Liver (tissue), 8 donors: ENCODE measurements at regions not wholly inside any gene's neighbourhood (a gene's known extent, or its start where the extent isn't known, plus 50 kb on each side); places are given as distances from the start of the nearest gene placed in this dataset.

ENCODE experiments used
- DNase-seq: peaks from one replicate; pipeline ENCODE4 v3.0.0-alpha.2; 2017; ENCODE audit warnings: low spot score
- H3K27ac ChIP-seq, 2 donors: one replicate each; pipeline ENCODE4 v1.7.0; 2013; ENCODE audit warnings: inconsistent platforms in 2 of 2, low read length in 2 of 2, control low read depth in 1 of 2, low read depth in 1 of 2, mild to moderate bottlenecking in 1 of 2
- H3K27me3 ChIP-seq, 4 donors: one replicate each; pipeline versions ENCODE4 v1.6.1 to v1.7.0; 2013; ENCODE audit warnings: low read length in 3 of 4, inconsistent platforms in 1 of 4, mild to moderate bottlenecking in 1 of 4, moderate library complexity in 1 of 4; ENCODE audit not compliant: control insufficient read depth in 4 of 4, insufficient read depth in 4 of 4
- H3K36me3 ChIP-seq, 4 donors: one replicate each; pipeline versions ENCODE4 v1.6.1 to v1.7.0; 2013; ENCODE audit warnings: low read length in 3 of 4, mild to moderate bottlenecking in 3 of 4, low read depth in 1 of 4, moderate library complexity in 1 of 4; ENCODE audit not compliant: control insufficient read depth in 4 of 4, insufficient read depth in 3 of 4
- H3K4me1 ChIP-seq, 4 donors: one replicate each; pipeline versions ENCODE4 v1.6.1 to v1.7.0; 2013; ENCODE audit warnings: low read length in 3 of 4, mild to moderate bottlenecking in 3 of 4, moderate library complexity in 1 of 4; ENCODE audit not compliant: control insufficient read depth in 4 of 4, insufficient read depth in 4 of 4
- H3K4me3 ChIP-seq, 3 donors: one replicate each; pipeline versions ENCODE4 v1.6.1 to v1.7.0; 2013; ENCODE audit warnings: low read length in 3 of 3, control low read depth in 1 of 3, low read depth in 1 of 3, mild to moderate bottlenecking in 1 of 3
- H3K9ac ChIP-seq, 2 donors: one replicate each; pipeline ENCODE4 v1.7.0; 2013; ENCODE audit warnings: low read length in 2 of 2, mild to moderate bottlenecking in 2 of 2, moderate library complexity in 2 of 2, control low read depth in 1 of 2, low read depth in 1 of 2
- H3K9me3 ChIP-seq, 4 donors: one replicate each; pipeline versions ENCODE4 v1.6.1 to v1.7.0; 2013; ENCODE audit warnings: low read length in 3 of 4; ENCODE audit not compliant: control insufficient read depth in 4 of 4
- EGR1 ChIP-seq, 2 donors: IDR thresholded peaks; 2 replicates each; pipeline ENCODE4 v1.6.1; 2016 to 2018; ENCODE audit warnings: antibody characterized with exemption in 2 of 2, low read depth in 2 of 2
- FOXA1 ChIP-seq: IDR thresholded peaks from 2 replicates; pipeline ENCODE4 v1.6.1; 2016; ENCODE audit warnings: antibody characterized with exemption
- FOXA2 ChIP-seq: IDR thresholded peaks from 2 replicates; pipeline ENCODE4 v1.6.1; 2016; ENCODE audit warnings: antibody characterized with exemption
- GABPA ChIP-seq, 2 donors: IDR thresholded peaks in 1 of 2; conservative IDR thresholded peaks in 1 of 2; 2 replicates each; pipeline ENCODE4 v1.6.1; 2016; ENCODE audit warnings: antibody characterized with exemption in 2 of 2, mild to moderate bottlenecking in 1 of 2, moderate library complexity in 1 of 2
- HNF4A ChIP-seq, 2 donors: conservative IDR thresholded peaks; 2 replicates each; pipeline ENCODE4 v1.6.1; 2016; ENCODE audit warnings: antibody characterized with exemption in 2 of 2, mild to moderate bottlenecking in 2 of 2
- JUND ChIP-seq, 2 donors: IDR thresholded peaks; 2 replicates each; pipeline ENCODE4 v1.6.1; 2016; ENCODE audit warnings: antibody characterized with exemption in 2 of 2
- RAD21 ChIP-seq, 2 donors: IDR thresholded peaks; 2 replicates each; pipeline ENCODE4 v1.6.1; 2016; ENCODE audit warnings: antibody characterized with exemption in 2 of 2, mild to moderate bottlenecking in 2 of 2
- REST ChIP-seq: IDR thresholded peaks from 2 replicates; pipeline ENCODE4 v1.6.1; 2016; ENCODE audit warnings: antibody characterized with exemption, mild to moderate bottlenecking
- RXRA ChIP-seq, 2 donors: IDR thresholded peaks; 2 replicates each; pipeline ENCODE4 v1.6.1; 2017 to 2018; ENCODE audit warnings: antibody characterized with exemption in 2 of 2, mild to moderate bottlenecking in 1 of 2
- SP1 ChIP-seq: IDR thresholded peaks from 2 replicates; pipeline ENCODE4 v1.6.1; 2018; ENCODE audit warnings: antibody characterized with exemption, mild to moderate bottlenecking
- TAF1 ChIP-seq: conservative IDR thresholded peaks from 2 replicates; pipeline ENCODE4 v1.6.1; 2016; ENCODE audit warnings: antibody characterized with exemption, mild to moderate bottlenecking
- YY1 ChIP-seq: IDR thresholded peaks from 2 replicates; pipeline ENCODE4 v1.6.1; 2016; ENCODE audit warnings: antibody characterized with exemption, mild to moderate bottlenecking
- WGBS: extraction: QIAGEN DNeasy Blood & Tissue Kit; methylation state at CpG from one replicate; pipeline ENCODE4 v1.1.7; 2013; 5-methylcytosine and 5-hydroxymethylcytosine counted together
- TF ChIP-seq, protein P1 (sequence below): fragments of 150-350 bp; IDR thresholded peaks from 2 replicates; pipeline ENCODE4 v1.5.1; 2017; ENCODE audit warnings: improper control_type of control experiment, low read depth, low read length; ENCODE audit not compliant: missing input control
- donor health status: healthy.
- donor health status: healthy.
- donor health status: healthy.
- donor health status: healthy.
- donor health status: healthy.

- TF ChIP-seq REST (no peak), EGR1 (IDR thresholded peaks at IDR 0.05; ENCODE audit: low read depth in 2 of 2) (no peak)
Measured at GRCh38 chr9:20001058-20001457, 212.2 kb upstream of the SLC24A2 start (continued).

GRCh38 chr9:19999491-20000057 lies 210.7 kb upstream of the SLC24A2 start:
- TF ChIP-seq HNF4A (conservative IDR thresholded peaks at IDR 0.05) (no peak), REST (no peak), YY1 (no peak), FOXA2 (no peak), RXRA (IDR thresholded peaks at IDR 0.05) (no peak), SP1 (no peak), EGR1 (IDR thresholded peaks at IDR 0.05; ENCODE audit: low read depth in 2 of 2) (no peak), FOXA1 (no peak), RAD21 (IDR thresholded peaks at IDR 0.05) (no peak), TAF1 (no peak), GABPA (IDR thresholded peaks at IDR 0.05 in 1 of 2, conservative IDR thresholded peaks at IDR 0.05 in 1 of 2) (no peak), JUND (IDR thresholded peaks at IDR 0.05) (no peak)
- TF ChIP-seq, protein P1, sequence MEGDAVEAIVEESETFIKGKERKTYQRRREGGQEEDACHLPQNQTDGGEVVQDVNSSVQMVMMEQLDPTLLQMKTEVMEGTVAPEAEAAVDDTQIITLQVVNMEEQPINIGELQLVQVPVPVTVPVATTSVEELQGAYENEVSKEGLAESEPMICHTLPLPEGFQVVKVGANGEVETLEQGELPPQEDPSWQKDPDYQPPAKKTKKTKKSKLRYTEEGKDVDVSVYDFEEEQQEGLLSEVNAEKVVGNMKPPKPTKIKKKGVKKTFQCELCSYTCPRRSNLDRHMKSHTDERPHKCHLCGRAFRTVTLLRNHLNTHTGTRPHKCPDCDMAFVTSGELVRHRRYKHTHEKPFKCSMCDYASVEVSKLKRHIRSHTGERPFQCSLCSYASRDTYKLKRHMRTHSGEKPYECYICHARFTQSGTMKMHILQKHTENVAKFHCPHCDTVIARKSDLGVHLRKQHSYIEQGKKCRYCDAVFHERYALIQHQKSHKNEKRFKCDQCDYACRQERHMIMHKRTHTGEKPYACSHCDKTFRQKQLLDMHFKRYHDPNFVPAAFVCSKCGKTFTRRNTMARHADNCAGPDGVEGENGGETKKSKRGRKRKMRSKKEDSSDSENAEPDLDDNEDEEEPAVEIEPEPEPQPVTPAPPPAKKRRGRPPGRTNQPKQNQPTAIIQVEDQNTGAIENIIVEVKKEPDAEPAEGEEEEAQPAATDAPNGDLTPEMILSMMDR: no peak

More at GRCh38 chr9:19999491-20000057, 210.7 kb upstream of the SLC24A2 start:
- H3K27ac ChIP-seq: no peak overlapping the region
- H3K4me3 ChIP-seq: no peak overlapping the region
- H3K36me3 ChIP-seq: no peaks in the 10 kb centered on the region
- no peak overlapping the region for H3K9ac ChIP-seq
- H3K4me1 ChIP-seq: no peaks in the 10 kb centered on the region
- no peaks in the 10 kb centered on the region for H3K9me3 ChIP-seq
- H3K27me3 ChIP-seq: peaks cover 0 to 4% (median 0%) of the 10 kb centered on the region in 4 donors
- DNase-seq: no peak
- 71% methylated on average over 2 of the region's 2 CpGs for WGBS
